ENCODE measurements at regions not wholly inside any gene's neighbourhood (a gene's known extent, or its start where the extent isn't known, plus 50 kb on each side); places are given as distances from the start of the nearest gene placed in this dataset.

GRCh38 chr6:30806581-30807183 is 62.3 kb upstream of the IER3 start:
- DNase-seq (ENCODE audit: low read depth in 2 of 2) = no peak

- no peak for DNase-seq (ENCODE audit: low read depth in 2 of 2)
Observed at GRCh38 chr6:30804333-30804732, 60.0 kb upstream of the IER3 start.

GRCh38 chr6:30802731-30803130 is 58.4 kb upstream of the IER3 start:
- DNase-seq (ENCODE audit: low read depth in 2 of 2) = no peak

- DNase-seq (ENCODE audit: low read depth in 2 of 2) = no peak
Observed at GRCh38 chr6:30801950-30802349, 57.6 kb upstream of the IER3 start.

- no peak for DNase-seq (ENCODE audit: low read depth in 2 of 2)
Observed at GRCh38 chr6:30800871-30801270, 56.5 kb upstream of the IER3 start.

- DNase-seq (ENCODE audit: low read depth in 2 of 2) = no peak
Observed at GRCh38 chr6:30799210-30799609, 54.9 kb upstream of the IER3 start.

GRCh38 chr6:30798494-30798893 is 54.1 kb upstream of the IER3 start:
- no peak for DNase-seq (ENCODE audit: low read depth in 2 of 2)

GRCh38 chr6:30795549-30796293 is 51.4 kb upstream of the IER3 start:
- no peak for DNase-seq (ENCODE audit: low read depth in 2 of 2)
